HK-2 (cell line): ENCODE measurements at regions not wholly inside any gene's neighbourhood (a gene's known extent, or its start where the extent isn't known, plus 50 kb on each side); places are given as distances from the start of the nearest gene placed in this dataset.

Experiments used
- DNase-seq: peaks from one replicate; pipeline ENCODE4 v3.0.0-alpha.2; 2018; ENCODE audit not compliant: unreplicated experiment

GRCh38 chr4:65789805-65790204 is 119.5 kb upstream of the EPHA5 start:
- DNase-seq = no peak

GRCh38 chr4:65789341-65789740 is 119.1 kb upstream of the EPHA5 start:
- DNase-seq = no peak

GRCh38 chr4:65777270-65777669 is 107.0 kb upstream of the EPHA5 start:
- DNase-seq = no peak

GRCh38 chr4:65773636-65774035 is 103.3 kb upstream of the EPHA5 start:
- no peak for DNase-seq

GRCh38 chr4:65747386-65747785 is 77.1 kb upstream of the EPHA5 start:
- DNase-seq = no peak

- DNase-seq = no peak
Observed at GRCh38 chr4:65738134-65738533, 67.8 kb upstream of the EPHA5 start.

GRCh38 chr4:65737672-65738071 is 67.4 kb upstream of the EPHA5 start:
- DNase-seq = no peak

GRCh38 chr4:65724973-65725372 is 54.7 kb upstream of the EPHA5 start:
- no peak for DNase-seq
